Naive thymus-derived CD8-positive, alpha-beta T cell (primary cell): ENCODE measurements at regions not wholly inside any gene's neighbourhood (a gene's known extent, or its start where the extent isn't known, plus 50 kb on each side); places are given as distances from the start of the nearest gene placed in this dataset.
A peak's percentile ranks its signal among the peaks of the same experiment; 100 is the strongest.
"Not testable (repeated sequence)": the region's sequence is repeated elsewhere in the genome, so short reads cannot be mapped to it uniquely, and the experiment has no call there.

Experiments used
- ATAC-seq, 2 donors: fragments of 150-1000 bp; cut with Tn5 transposase in 1 of 2; sonication (Bioruptor Pico), chemical (Tn5 transposase) in 1 of 2; 1 replicate in 1 of 2; 2 replicates in 1 of 2; pipeline ENCODE4 v1.10.0; 2021; ENCODE audit warnings: mild to moderate bottlenecking in 2 of 2, moderate library complexity in 2 of 2
- POLR2A ChIA-PET: fragments of 350-600 bp; sonication (Branson Sonifier 250); formaldehyde crosslinking; loops from one replicate; lab custom pipeline; 2021; ENCODE audit warnings: antibody characterized with exemption; lab: Charles Lee
- DNase-seq, 10 donors: peaks; one replicate each; pipeline versions ENCODE4 v3.0.0 to v3.0.0-alpha.2; 2020 to 2022
- H3K27ac Mint-ChIP-seq, 10 donors: one replicate each; pipeline ENCODE4 v1.8.0; 2020 to 2022; ENCODE audit warnings: mild to moderate bottlenecking in 10 of 10, mixed read lengths in 10 of 10, moderate library complexity in 4 of 10, inconsistent platforms in 1 of 10
- H3K27me3 Mint-ChIP-seq, 5 donors: one replicate each; pipeline ENCODE4 v1.8.0; 2021 to 2022; ENCODE audit warnings: mixed read lengths in 5 of 5
- H3K36me3 Mint-ChIP-seq, 3 donors: one replicate each; pipeline ENCODE4 v1.8.0; 2020 to 2022; ENCODE audit warnings: mixed read lengths in 3 of 3, mild to moderate bottlenecking in 2 of 3, inconsistent platforms in 1 of 3
- H3K4me1 Mint-ChIP-seq, 4 donors: one replicate each; pipeline ENCODE4 v1.8.0; 2021 to 2022; ENCODE audit warnings: mixed read lengths in 4 of 4
- H3K4me3 Mint-ChIP-seq, 10 donors: one replicate each; pipeline ENCODE4 v1.8.0; 2020 to 2022; ENCODE audit warnings: mild to moderate bottlenecking in 10 of 10, mixed read lengths in 10 of 10, moderate library complexity in 6 of 10, inconsistent platforms in 1 of 10
- H3K9me3 Mint-ChIP-seq, 9 donors: one replicate each; pipeline ENCODE4 v1.8.0; 2020 to 2022; ENCODE audit warnings: mixed read lengths in 9 of 9, mild to moderate bottlenecking in 3 of 9, inconsistent platforms in 1 of 9, moderate library complexity in 1 of 9

GRCh38 chrX:31014474-31014873 is 57.4 kb downstream of the FTHL17 start:
- H3K36me3 Mint-ChIP-seq, H3K27ac Mint-ChIP-seq, H3K4me1 Mint-ChIP-seq, DNase-seq, H3K4me3 Mint-ChIP-seq, ATAC-seq, POLR2A ChIA-PET, H3K27me3 Mint-ChIP-seq: not testable (repeated sequence)
- H3K9me3 Mint-ChIP-seq: peaks cover 0 to 11% (median 0%) of the 10 kb centered on the region in 9 donors

GRCh38 chrX:31012509-31013025 is 59.3 kb downstream of the FTHL17 start:
- H3K4me3 Mint-ChIP-seq: no peak overlapping the region

GRCh38 chrX:31007321-31007720 is 64.5 kb downstream of the FTHL17 start:
- DNase-seq (no peak), ATAC-seq (no peak)
- Mint-ChIP-seq H3K9me3 (no peaks in the 10 kb centered on the region), H3K27ac (no peak overlapping the region), H3K4me3 (no peak overlapping the region), H3K4me1 (no peaks in the 10 kb centered on the region), H3K27me3 (peaks cover 0 to 3% (median 0%) of the 10 kb centered on the region in 5 donors), H3K36me3 (no peaks in the 10 kb centered on the region)
- POLR2A ChIA-PET: no interaction called here

More at GRCh38 chrX:31012509-31013025, 59.3 kb downstream of the FTHL17 start:
- no peak for DNase-seq
- Mint-ChIP-seq H3K4me1 (no peaks in the 10 kb centered on the region), H3K36me3 (no peaks in the 10 kb centered on the region), H3K9me3 (peaks cover 0 to 11% (median 0%) of the 10 kb centered on the region in 9 donors), H3K27ac (no peak overlapping the region), H3K27me3 (no peaks in the 10 kb centered on the region)
- no peak for ATAC-seq
- POLR2A ChIA-PET: no interaction called here

GRCh38 chrX:31006027-31006426 is 65.8 kb downstream of the FTHL17 start:
- Mint-ChIP-seq H3K4me1 (no peaks in the 10 kb centered on the region), H3K9me3 (no peaks in the 10 kb centered on the region), H3K27me3 (peaks cover 0 to 3% (median 0%) of the 10 kb centered on the region in 5 donors), H3K36me3 (no peaks in the 10 kb centered on the region), H3K27ac (no peak overlapping the region), H3K4me3 (no peak overlapping the region)
- ATAC-seq (no peak), DNase-seq (no peak)
- POLR2A ChIA-PET: no interaction called here

GRCh38 chrX:30997411-30997810 is 74.4 kb downstream of the FTHL17 start:
- DNase-seq (no peak), ATAC-seq (no peak)
- no peaks in the 10 kb centered on the region for H3K4me1 Mint-ChIP-seq
- peaks cover 0 to 5% (median 0%) of the 10 kb centered on the region in 5 donors for H3K27me3 Mint-ChIP-seq
- H3K27ac Mint-ChIP-seq: no peak overlapping the region
- peaks cover 0 to 6% (median 0%) of the 10 kb centered on the region in 9 donors for H3K9me3 Mint-ChIP-seq
- H3K4me3 Mint-ChIP-seq: no peak overlapping the region
- no peaks in the 10 kb centered on the region for H3K36me3 Mint-ChIP-seq
- POLR2A ChIA-PET: no interaction called here

GRCh38 chrX:30995705-30996104 is 76.1 kb downstream of the FTHL17 start:
- H3K27ac Mint-ChIP-seq: no peak overlapping the region

GRCh38 chrX:30995060-30995700 is 76.7 kb downstream of the FTHL17 start:
- no peak for DNase-seq
- ATAC-seq: no peak
- peaks cover 0 to 2% (median 0%) of the 10 kb centered on the region in 5 donors for H3K27me3 Mint-ChIP-seq

More at GRCh38 chrX:30995705-30996104, 76.1 kb downstream of the FTHL17 start:
- Mint-ChIP-seq H3K4me1 (peaks cover 0 to 5% (median 0%) of the 10 kb centered on the region in 4 donors), H3K9me3 (peaks cover 0 to 6% (median 0%) of the 10 kb centered on the region in 9 donors), H3K36me3 (no peaks in the 10 kb centered on the region), H3K27me3 (peaks cover 0 to 2% (median 1%) of the 10 kb centered on the region in 5 donors), H3K4me3 (no peak overlapping the region)
- no peak for ATAC-seq
- POLR2A ChIA-PET: no interaction called here
- DNase-seq: no peak

GRCh38 chrX:30994018-30994417 is 77.8 kb downstream of the FTHL17 start:
- POLR2A ChIA-PET, H3K27me3 Mint-ChIP-seq, H3K4me1 Mint-ChIP-seq, ATAC-seq, H3K4me3 Mint-ChIP-seq, H3K27ac Mint-ChIP-seq, H3K9me3 Mint-ChIP-seq, DNase-seq, H3K36me3 Mint-ChIP-seq: not testable (repeated sequence)

More at GRCh38 chrX:30995060-30995700, 76.7 kb downstream of the FTHL17 start:
- H3K4me3 Mint-ChIP-seq: no peak overlapping the region
- POLR2A ChIA-PET: no interaction called here
- H3K27ac Mint-ChIP-seq: peak overlapping the region in 1 of 10 donors; percentile 38
- H3K4me1 Mint-ChIP-seq: peaks cover 0 to 5% (median 0%) of the 10 kb centered on the region in 4 donors
- no peaks in the 10 kb centered on the region for H3K36me3 Mint-ChIP-seq
- peaks cover 0 to 6% (median 0%) of the 10 kb centered on the region in 9 donors for H3K9me3 Mint-ChIP-seq

- DNase-seq: no peak
- Mint-ChIP-seq H3K9me3 (peaks cover 0 to 6% (median 0%) of the 10 kb centered on the region in 9 donors), H3K27ac (no peak overlapping the region), H3K36me3 (no peaks in the 10 kb centered on the region), H3K27me3 (peaks cover 0 to 1% (median 0%) of the 10 kb centered on the region in 5 donors), H3K4me1 (peaks cover 0 to 5% (median 0%) of the 10 kb centered on the region in 4 donors), H3K4me3 (no peak overlapping the region)
- ATAC-seq: no peak
- POLR2A ChIA-PET: no interaction called here
These were observed 79.4 kb downstream of the FTHL17 start for GRCh38 chrX:30992381-30992904.

GRCh38 chrX:30990361-30990760 is 81.5 kb downstream of the FTHL17 start:
- H3K4me1 Mint-ChIP-seq: peaks cover 0 to 5% (median 0%) of the 10 kb centered on the region in 4 donors
- no peak for DNase-seq
- no peak overlapping the region for H3K4me3 Mint-ChIP-seq
- peaks cover 0 to 6% (median 0%) of the 10 kb centered on the region in 9 donors for H3K9me3 Mint-ChIP-seq
- no peaks in the 10 kb centered on the region for H3K36me3 Mint-ChIP-seq
- ATAC-seq: no peak
- peaks cover 0 to 1% (median 0%) of the 10 kb centered on the region in 5 donors for H3K27me3 Mint-ChIP-seq
- no peak overlapping the region for H3K27ac Mint-ChIP-seq
- POLR2A ChIA-PET: no interaction called here

- Mint-ChIP-seq H3K27me3 (peaks cover 0 to 9% (median 3%) of the 10 kb centered on the region in 5 donors), H3K36me3 (peaks cover 0 to 5% (median 0%) of the 10 kb centered on the region in 3 donors), H3K4me3 (no peak overlapping the region), H3K4me1 (peaks cover 0 to 1% (median 0%) of the 10 kb centered on the region in 4 donors), H3K27ac (no peak overlapping the region), H3K9me3 (peaks cover 0 to 4% (median 0%) of the 10 kb centered on the region in 9 donors)
- DNase-seq (no peak), ATAC-seq (no peak)
- POLR2A ChIA-PET: no interaction called here
These were observed 89.4 kb downstream of the FTHL17 start for GRCh38 chrX:30982467-30982866.

- H3K27me3 Mint-ChIP-seq: peaks cover 0 to 9% (median 3%) of the 10 kb centered on the region in 5 donors
- peaks cover 0 to 1% (median 0%) of the 10 kb centered on the region in 4 donors for H3K4me1 Mint-ChIP-seq
- POLR2A ChIA-PET: no interaction called here
- DNase-seq: no peak
- peaks cover 0 to 4% (median 0%) of the 10 kb centered on the region in 9 donors for H3K9me3 Mint-ChIP-seq
- no peak for ATAC-seq
- peaks cover 0 to 5% (median 0%) of the 10 kb centered on the region in 3 donors for H3K36me3 Mint-ChIP-seq
- H3K27ac Mint-ChIP-seq: peak overlapping the region in 1 of 10 donors; percentile 54
- H3K4me3 Mint-ChIP-seq: no peak overlapping the region
These were observed 89.9 kb downstream of the FTHL17 start for GRCh38 chrX:30981968-30982367.

- DNase-seq (no peak), ATAC-seq (no peak)
- POLR2A ChIA-PET: no interaction called here
- Mint-ChIP-seq H3K9me3 (peaks cover 0 to 4% (median 0%) of the 10 kb centered on the region in 9 donors), H3K27ac (peak overlapping the region in 1 of 10 donors; percentile 6), H3K36me3 (peaks cover 0 to 5% (median 0%) of the 10 kb centered on the region in 3 donors), H3K27me3 (peaks cover 0 to 9% (median 3%) of the 10 kb centered on the region in 5 donors), H3K4me3 (no peak overlapping the region), H3K4me1 (peaks cover 0 to 4% (median 2%) of the 10 kb centered on the region in 4 donors)
These were observed 90.2 kb upstream of the TAB3 start for GRCh38 chrX:30979271-30979670.
